ENCODE measurements at regions not wholly inside any gene's neighbourhood (a gene's known extent, or its start where the extent isn't known, plus 50 kb on each side); places are given as distances from the start of the nearest gene placed in this dataset.
A peak's percentile ranks its signal among the peaks of the same experiment; 100 is the strongest.

- no peak for DNase-seq
Observed at GRCh38 chr15:98025237-98025636, 64.7 kb downstream of the ARRDC4 start.

GRCh38 chr15:98034731-98035130, 74.2 kb downstream of the ARRDC4 start:
- DNase-seq = no peak

- no peak for DNase-seq
Observed at GRCh38 chr15:98035134-98035533, 74.6 kb downstream of the ARRDC4 start.

GRCh38 chr15:98035577-98036010, 75.1 kb downstream of the ARRDC4 start:
- DNase-seq = no peak

GRCh38 chr15:98039596-98039995, 79.1 kb downstream of the ARRDC4 start:
- DNase-seq = no peak

GRCh38 chr15:98040146-98040545, 79.6 kb downstream of the ARRDC4 start:
- no peak for DNase-seq

- DNase-seq = no peak
Observed at GRCh38 chr15:98043160-98044014, 82.9 kb downstream of the ARRDC4 start.

- DNase-seq = no peak
Observed at GRCh38 chr15:98051734-98052133, 91.2 kb downstream of the ARRDC4 start.

- DNase-seq = no peak
Observed at GRCh38 chr15:98057453-98057852, 97.0 kb downstream of the ARRDC4 start.

GRCh38 chr15:98062869-98063268, 102.4 kb downstream of the ARRDC4 start:
- DNase-seq = no peak

GRCh38 chr15:98063315-98063714, 102.8 kb downstream of the ARRDC4 start:
- DNase-seq = no peak

- DNase-seq = no peak
Observed at GRCh38 chr15:98063871-98064270, 103.4 kb downstream of the ARRDC4 start.

GRCh38 chr15:98067339-98067738, 106.8 kb downstream of the ARRDC4 start:
- no peak for DNase-seq

GRCh38 chr15:98069256-98069655, 108.8 kb downstream of the ARRDC4 start:
- DNase-seq = no peak

GRCh38 chr15:98070137-98070536, 109.6 kb downstream of the ARRDC4 start:
- DNase-seq = no peak

GRCh38 chr15:98071786-98072185, 111.3 kb downstream of the ARRDC4 start:
- no peak for DNase-seq

- DNase-seq = no peak
Observed at GRCh38 chr15:98075441-98075840, 114.9 kb downstream of the ARRDC4 start.

- DNase-seq = no peak
Observed at GRCh38 chr15:98076021-98076816, 115.7 kb downstream of the ARRDC4 start.

- DNase-seq = no peak
Observed at GRCh38 chr15:98077186-98077585, 116.7 kb downstream of the ARRDC4 start.

- DNase-seq = no peak
Observed at GRCh38 chr15:98080791-98081190, 120.3 kb downstream of the ARRDC4 start.

- DNase-seq = no peak
Observed at GRCh38 chr15:98083203-98083910, 122.9 kb downstream of the ARRDC4 start.

GRCh38 chr15:98085003-98085639, 124.6 kb downstream of the ARRDC4 start:
- DNase-seq = peak; percentile 5
